ENCODE measurements at regions not wholly inside any gene's neighbourhood (a gene's known extent, or its start where the extent isn't known, plus 50 kb on each side); places are given as distances from the start of the nearest gene placed in this dataset.

GRCh38 chr6:16974387-16974673 is 127.5 kb upstream of the STMND1 start:
- Mint-ChIP-seq H3K4me1 (ENCODE audit: unreplicated experiment) (peaks cover 9% of the 10 kb centered on the region), H3K4me3 (no peak overlapping the region), H3K9me3 (peaks cover 6% of the 10 kb centered on the region), H3K27me3 (peaks cover 41% of the 10 kb centered on the region), H3K36me3 (no peaks in the 10 kb centered on the region), H3K27ac (no peak overlapping the region)
- no peak for TF ChIP-seq CTCF (conservative IDR thresholded peaks at IDR 0.05)
- DNase-seq (ENCODE audit: extremely low spot score, unreplicated experiment), result no peak

- H3K4me1 Mint-ChIP-seq (ENCODE audit: unreplicated experiment), result peaks cover 9% of the 10 kb centered on the region
- DNase-seq (ENCODE audit: extremely low spot score, unreplicated experiment), result no peak
- no peaks in the 10 kb centered on the region for H3K36me3 Mint-ChIP-seq
- H3K27ac Mint-ChIP-seq, result no peak overlapping the region
- TF ChIP-seq CTCF (conservative IDR thresholded peaks at IDR 0.05), result no peak
- H3K9me3 Mint-ChIP-seq, result peaks cover 4% of the 10 kb centered on the region
- H3K4me3 Mint-ChIP-seq, result no peak overlapping the region
- peaks cover 35% of the 10 kb centered on the region for H3K27me3 Mint-ChIP-seq
Observed at GRCh38 chr6:16973545-16974386, 128.1 kb upstream of the STMND1 start.

GRCh38 chr6:16973051-16973450 is 128.8 kb upstream of the STMND1 start:
- no peak for TF ChIP-seq CTCF (conservative IDR thresholded peaks at IDR 0.05)
- no peak for DNase-seq (ENCODE audit: extremely low spot score, unreplicated experiment)
- Mint-ChIP-seq H3K4me3 (no peak overlapping the region), H3K36me3 (no peaks in the 10 kb centered on the region), H3K4me1 (ENCODE audit: unreplicated experiment) (peaks cover 9% of the 10 kb centered on the region), H3K27me3 (peaks cover 35% of the 10 kb centered on the region), H3K9me3 (peaks cover 4% of the 10 kb centered on the region), H3K27ac (no peak overlapping the region)

- DNase-seq (ENCODE audit: extremely low spot score, unreplicated experiment), result no peak
- H3K27ac Mint-ChIP-seq, result no peak overlapping the region
- H3K9me3 Mint-ChIP-seq, result peaks cover 4% of the 10 kb centered on the region
- TF ChIP-seq CTCF (conservative IDR thresholded peaks at IDR 0.05), result no peak
- H3K4me1 Mint-ChIP-seq (ENCODE audit: unreplicated experiment), result peaks cover 9% of the 10 kb centered on the region
- peaks cover 34% of the 10 kb centered on the region for H3K27me3 Mint-ChIP-seq
- H3K36me3 Mint-ChIP-seq, result no peaks in the 10 kb centered on the region
- H3K4me3 Mint-ChIP-seq, result no peak overlapping the region
Observed at GRCh38 chr6:16972535-16972934, 129.3 kb upstream of the STMND1 start.

- H3K27me3 Mint-ChIP-seq, result peaks cover 28% of the 10 kb centered on the region
- no peak for TF ChIP-seq CTCF (conservative IDR thresholded peaks at IDR 0.05)
Observed at GRCh38 chr6:16969699-16970655, 131.9 kb upstream of the STMND1 start.

More at GRCh38 chr6:16969699-16970655, 131.9 kb upstream of the STMND1 start:
- no peak for DNase-seq (ENCODE audit: extremely low spot score, unreplicated experiment)
- no peak overlapping the region for H3K4me3 Mint-ChIP-seq
- peaks cover 2% of the 10 kb centered on the region for H3K36me3 Mint-ChIP-seq
- no peaks in the 10 kb centered on the region for H3K9me3 Mint-ChIP-seq
- H3K4me1 Mint-ChIP-seq (ENCODE audit: unreplicated experiment), result peaks cover 13% of the 10 kb centered on the region
- H3K27ac Mint-ChIP-seq, result no peak overlapping the region

All from type B pancreatic cell (in vitro differentiated cells).